ENCODE measurements at regions not wholly inside any gene's neighbourhood (a gene's known extent, or its start where the extent isn't known, plus 50 kb on each side); places are given as distances from the start of the nearest gene placed in this dataset.
A peak's percentile ranks its signal among the peaks of the same experiment; 100 is the strongest.

GRCh38 chr5:4879075-4879474 lies 261.1 kb upstream of the ADAMTS16 start:
- Histone ChIP-seq H3K36me3 (no peaks in the 10 kb centered on the region), H3K27ac (no peak overlapping the region), H3K9me3 (replicated peaks) (no peaks in the 10 kb centered on the region)

GRCh38 chr5:4879693-4880303 lies 260.3 kb upstream of the ADAMTS16 start:
- Histone ChIP-seq H3K4me1 (replicated peaks) (no peaks in the 10 kb centered on the region), H3K36me3 (no peaks in the 10 kb centered on the region), H3K9me3 (replicated peaks) (no peaks in the 10 kb centered on the region), H3K27me3 (replicated peaks) (no peaks in the 10 kb centered on the region), H3K27ac (no peak overlapping the region), H3K4me3 (no peak overlapping the region)
- peak; percentile 70 to 83 for DNase-seq (ENCODE audit: low read depth in 1 of 2, low spot score in 2 of 2)

More at GRCh38 chr5:4879075-4879474, 261.1 kb upstream of the ADAMTS16 start:
- Histone ChIP-seq H3K27me3 (replicated peaks) (peaks cover 4% of the 10 kb centered on the region; the same call in 1 of the 2 replicates), H3K4me3 (no peak overlapping the region), H3K4me1 (replicated peaks) (no peaks in the 10 kb centered on the region)
- DNase-seq (ENCODE audit: low read depth in 1 of 2, low spot score in 2 of 2) = no peak

- no peaks in the 10 kb centered on the region for H3K9me3 ChIP-seq (replicated peaks)
Observed at GRCh38 chr5:4880304-4880741, 259.8 kb upstream of the ADAMTS16 start.

GRCh38 chr5:4881366-4882002 lies 258.6 kb upstream of the ADAMTS16 start:
- no peak overlapping the region for H3K27ac ChIP-seq
- DNase-seq (ENCODE audit: low read depth in 1 of 2, low spot score in 2 of 2) = no peak
- no peaks in the 10 kb centered on the region for H3K4me1 ChIP-seq (replicated peaks)
- H3K9me3 ChIP-seq (replicated peaks) = no peaks in the 10 kb centered on the region
- no peaks in the 10 kb centered on the region for H3K36me3 ChIP-seq
- no peak overlapping the region for H3K4me3 ChIP-seq
- 0 out of 2 replicates have a peak, but pooled peaks cover 7% of the 10 kb centered on the region for H3K27me3 ChIP-seq (replicated peaks)

More at GRCh38 chr5:4880304-4880741, 259.8 kb upstream of the ADAMTS16 start:
- Histone ChIP-seq H3K4me3 (no peak overlapping the region), H3K27me3 (replicated peaks) (0 out of 2 replicates have a peak, but pooled peaks cover 3% of the 10 kb centered on the region), H3K4me1 (replicated peaks) (no peaks in the 10 kb centered on the region), H3K27ac (no peak overlapping the region), H3K36me3 (no peaks in the 10 kb centered on the region)
- DNase-seq (ENCODE audit: low read depth in 1 of 2, low spot score in 2 of 2) = no peak

- no peak for DNase-seq (ENCODE audit: low read depth in 1 of 2, low spot score in 2 of 2)
- Histone ChIP-seq H3K27ac (no peak overlapping the region), H3K9me3 (replicated peaks) (no peaks in the 10 kb centered on the region), H3K36me3 (no peaks in the 10 kb centered on the region), H3K4me1 (replicated peaks) (no peaks in the 10 kb centered on the region), H3K27me3 (replicated peaks) (0 out of 2 replicates have a peak, but pooled peaks cover 7% of the 10 kb centered on the region), H3K4me3 (no peak overlapping the region)
Observed at GRCh38 chr5:4882186-4882585, 257.9 kb upstream of the ADAMTS16 start.

GRCh38 chr5:4883360-4883759 lies 256.8 kb upstream of the ADAMTS16 start:
- Histone ChIP-seq H3K9me3 (replicated peaks) (no peaks in the 10 kb centered on the region), H3K36me3 (no peaks in the 10 kb centered on the region), H3K27ac (no peak overlapping the region), H3K27me3 (replicated peaks) (0 out of 2 replicates have a peak, but pooled peaks cover 7% of the 10 kb centered on the region), H3K4me3 (no peak overlapping the region), H3K4me1 (replicated peaks) (no peaks in the 10 kb centered on the region)
- DNase-seq (ENCODE audit: low read depth in 1 of 2, low spot score in 2 of 2) = no peak

GRCh38 chr5:4893063-4893744 lies 246.9 kb upstream of the ADAMTS16 start:
- H3K4me3 ChIP-seq = no peak overlapping the region

GRCh38 chr5:4896328-4896727 lies 243.8 kb upstream of the ADAMTS16 start:
- DNase-seq (ENCODE audit: low read depth in 1 of 2, low spot score in 2 of 2) = no peak
- Histone ChIP-seq H3K36me3 (no peaks in the 10 kb centered on the region), H3K27me3 (replicated peaks) (peaks cover 5% of the 10 kb centered on the region; the same call in 1 of the 2 replicates), H3K27ac (no peak overlapping the region), H3K4me3 (no peak overlapping the region), H3K9me3 (replicated peaks) (no peaks in the 10 kb centered on the region), H3K4me1 (replicated peaks) (no peaks in the 10 kb centered on the region)

More at GRCh38 chr5:4893063-4893744, 246.9 kb upstream of the ADAMTS16 start:
- H3K27me3 ChIP-seq (replicated peaks) = peaks cover 5% of the 10 kb centered on the region; the same call in 1 of the 2 replicates
- DNase-seq (ENCODE audit: low read depth in 1 of 2, low spot score in 2 of 2) = no peak
- H3K4me1 ChIP-seq (replicated peaks) = no peaks in the 10 kb centered on the region
- H3K27ac ChIP-seq = no peak overlapping the region
- H3K36me3 ChIP-seq = no peaks in the 10 kb centered on the region
- no peaks in the 10 kb centered on the region for H3K9me3 ChIP-seq (replicated peaks)

GRCh38 chr5:4901305-4901811 lies 238.8 kb upstream of the ADAMTS16 start:
- Histone ChIP-seq H3K9me3 (replicated peaks) (no peaks in the 10 kb centered on the region), H3K4me1 (replicated peaks) (no peaks in the 10 kb centered on the region)

GRCh38 chr5:4901924-4902323 lies 238.2 kb upstream of the ADAMTS16 start:
- Histone ChIP-seq H3K27me3 (replicated peaks) (peaks cover 8% of the 10 kb centered on the region; the same call in 1 of the 2 replicates), H3K4me3 (no peak overlapping the region), H3K36me3 (no peaks in the 10 kb centered on the region)

More at GRCh38 chr5:4901305-4901811, 238.8 kb upstream of the ADAMTS16 start:
- H3K36me3 ChIP-seq = no peaks in the 10 kb centered on the region
- H3K27me3 ChIP-seq (replicated peaks) = peaks cover 8% of the 10 kb centered on the region; the same call in 1 of the 2 replicates
- H3K4me3 ChIP-seq = no peak overlapping the region
- no peak for DNase-seq (ENCODE audit: low read depth in 1 of 2, low spot score in 2 of 2)
- no peak overlapping the region for H3K27ac ChIP-seq

GRCh38 chr5:4905674-4906520 lies 234.2 kb upstream of the ADAMTS16 start:
- H3K4me3 ChIP-seq = no peak overlapping the region
- H3K4me1 ChIP-seq (replicated peaks) = no peaks in the 10 kb centered on the region
- no peaks in the 10 kb centered on the region for H3K9me3 ChIP-seq (replicated peaks)
- H3K27ac ChIP-seq = no peak overlapping the region
- no peaks in the 10 kb centered on the region for H3K36me3 ChIP-seq
- no peak for DNase-seq (ENCODE audit: low read depth in 1 of 2, low spot score in 2 of 2)
- 0 out of 2 replicates have a peak, but pooled peaks cover 3% of the 10 kb centered on the region for H3K27me3 ChIP-seq (replicated peaks)

More at GRCh38 chr5:4901924-4902323, 238.2 kb upstream of the ADAMTS16 start:
- no peaks in the 10 kb centered on the region for H3K9me3 ChIP-seq (replicated peaks)
- H3K27ac ChIP-seq = no peak overlapping the region
- DNase-seq (ENCODE audit: low read depth in 1 of 2, low spot score in 2 of 2) = no peak
- no peaks in the 10 kb centered on the region for H3K4me1 ChIP-seq (replicated peaks)

GRCh38 chr5:4906786-4907185 lies 233.3 kb upstream of the ADAMTS16 start:
- no peaks in the 10 kb centered on the region for H3K9me3 ChIP-seq (replicated peaks)
- no peak overlapping the region for H3K4me3 ChIP-seq

GRCh38 chr5:4907571-4907970 lies 232.6 kb upstream of the ADAMTS16 start:
- no peak overlapping the region for H3K4me3 ChIP-seq
- no peaks in the 10 kb centered on the region for H3K9me3 ChIP-seq (replicated peaks)
- H3K27me3 ChIP-seq (replicated peaks) = 0 out of 2 replicates have a peak, but pooled peaks cover under 1% of the 10 kb centered on the region
- no peak for DNase-seq (ENCODE audit: low read depth in 1 of 2, low spot score in 2 of 2)
- H3K4me1 ChIP-seq (replicated peaks) = no peaks in the 10 kb centered on the region
- H3K36me3 ChIP-seq = no peaks in the 10 kb centered on the region
- H3K27ac ChIP-seq = no peak overlapping the region

More at GRCh38 chr5:4906786-4907185, 233.3 kb upstream of the ADAMTS16 start:
- H3K36me3 ChIP-seq = no peaks in the 10 kb centered on the region
- no peak overlapping the region for H3K27ac ChIP-seq
- 0 out of 2 replicates have a peak, but pooled peaks cover 3% of the 10 kb centered on the region for H3K27me3 ChIP-seq (replicated peaks)
- DNase-seq (ENCODE audit: low read depth in 1 of 2, low spot score in 2 of 2) = no peak
- H3K4me1 ChIP-seq (replicated peaks) = no peaks in the 10 kb centered on the region
